ENCODE measurements at regions not wholly inside any gene's neighbourhood (a gene's known extent, or its start where the extent isn't known, plus 50 kb on each side); places are given as distances from the start of the nearest gene placed in this dataset.
"Not testable (repeated sequence)": the region's sequence is repeated elsewhere in the genome, so short reads cannot be mapped to it uniquely, and the experiment has no call there.

DNA sequence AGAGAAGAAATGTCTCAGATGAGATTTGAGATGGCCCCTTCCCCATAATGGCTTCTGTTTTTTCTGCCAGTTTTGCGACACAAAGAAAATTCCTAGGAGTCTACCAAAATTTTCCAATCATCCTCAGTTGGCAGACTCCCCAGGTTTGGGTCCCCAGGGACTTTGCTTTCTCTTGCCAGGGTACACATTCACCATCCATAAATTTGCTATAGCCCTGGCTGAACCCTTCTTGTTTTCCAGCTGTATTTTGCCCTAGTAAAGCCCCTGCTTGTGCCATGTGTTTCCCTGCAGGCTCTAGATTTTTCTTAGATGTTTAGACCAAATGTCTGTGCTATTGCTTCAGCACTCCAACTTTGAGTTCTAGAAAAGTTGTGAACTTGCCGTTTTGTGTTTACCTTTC lies 283.2 kb downstream of the ANXA1 start:
- Histone ChIP-seq H3K9me3 (no peaks in the 10 kb centered on the region), H3K27ac (no peak overlapping the region), H3K4me1 (no peaks in the 10 kb centered on the region), H3K36me3 (no peaks in the 10 kb centered on the region), H3K4me3 (no peak overlapping the region), H3K27me3 (no peaks in the 10 kb centered on the region)
- intact Hi-C loops (cut with DNase I) = no loop called here
- no peak for DNase-seq
- no peak for TF ChIP-seq CTCF (IDR thresholded peaks at IDR 0.05)
- no peak for ATAC-seq

DNA sequence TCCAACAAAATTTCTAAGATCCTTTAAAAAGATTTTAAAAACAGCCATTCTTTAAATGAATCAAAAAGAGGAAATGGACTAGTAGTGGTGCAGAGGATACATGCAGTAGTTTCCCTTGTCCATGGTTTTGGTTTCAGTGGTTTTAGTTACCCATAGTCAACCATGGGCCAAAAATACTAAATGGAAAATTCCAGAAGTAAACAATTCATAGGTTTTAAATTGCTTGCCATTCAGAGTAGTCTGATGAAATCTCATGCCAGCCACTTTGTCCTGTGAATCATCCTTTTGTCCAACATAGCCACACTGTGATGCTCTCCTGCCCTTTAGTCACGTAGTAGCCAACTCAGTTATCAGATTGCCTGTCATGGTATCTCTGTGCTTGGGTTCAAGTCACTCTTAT lies 286.1 kb downstream of the ANXA1 start:
- H3K4me1 ChIP-seq = no peaks in the 10 kb centered on the region
- no peaks in the 10 kb centered on the region for H3K36me3 ChIP-seq
- ATAC-seq (no peak), DNase-seq (no peak)
- no peak for TF ChIP-seq CTCF (IDR thresholded peaks at IDR 0.05)
- no peak overlapping the region for H3K27ac ChIP-seq
- H3K9me3 ChIP-seq = no peaks in the 10 kb centered on the region
- H3K4me3 ChIP-seq = no peak overlapping the region
- intact Hi-C loops (cut with DNase I) = no loop called here
- H3K27me3 ChIP-seq = no peaks in the 10 kb centered on the region

GRCh38 chr9:73439839-73440238 lies 288.2 kb downstream of the ANXA1 start:
- H3K4me1 ChIP-seq; H3K36me3 ChIP-seq; H3K27me3 ChIP-seq; H3K9me3 ChIP-seq; H3K4me3 ChIP-seq; ATAC-seq; intact Hi-C loops (cut with DNase I); DNase-seq; H3K27ac ChIP-seq: not testable (repeated sequence)

GRCh38 chr9:73441223-73441622 lies 289.6 kb downstream of the ANXA1 start:
- Histone ChIP-seq H3K4me3 (no peak overlapping the region), H3K9me3 (no peaks in the 10 kb centered on the region), H3K36me3 (no peaks in the 10 kb centered on the region), H3K27me3 (no peaks in the 10 kb centered on the region), H3K4me1 (no peaks in the 10 kb centered on the region), H3K27ac (no peak overlapping the region)
- intact Hi-C loops (cut with DNase I) = no loop called here
- no peak for DNase-seq
- no peak for TF ChIP-seq CTCF (IDR thresholded peaks at IDR 0.05)
- no peak for ATAC-seq

- Histone ChIP-seq H3K27ac (no peak overlapping the region), H3K4me1 (no peaks in the 10 kb centered on the region), H3K27me3 (no peaks in the 10 kb centered on the region), H3K4me3 (no peak overlapping the region), H3K9me3 (no peaks in the 10 kb centered on the region), H3K36me3 (no peaks in the 10 kb centered on the region)
- no peak for TF ChIP-seq CTCF (IDR thresholded peaks at IDR 0.05)
- ATAC-seq (no peak), DNase-seq (no peak)
- intact Hi-C loops (cut with DNase I) = no loop called here
Observed at GRCh38 chr9:73441890-73442818, 290.5 kb downstream of the ANXA1 start.

DNA sequence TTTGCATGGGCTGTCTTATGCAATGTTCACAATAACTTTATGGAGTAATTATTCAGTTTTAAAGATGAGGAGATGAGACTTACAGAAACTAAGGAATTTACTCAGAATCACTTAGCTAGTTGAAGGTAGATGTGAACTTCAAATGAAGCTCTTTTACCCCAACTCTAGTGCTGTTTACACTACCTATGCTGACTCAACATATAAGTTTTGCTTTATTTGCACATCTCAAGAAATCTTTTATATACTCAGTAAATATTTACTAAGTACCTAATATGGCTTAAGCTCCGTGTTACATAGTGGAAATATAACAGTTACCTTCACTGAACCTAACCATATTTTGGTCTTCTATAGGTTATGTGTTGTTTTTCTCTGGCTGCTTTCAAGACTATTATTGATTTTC lies 293.2 kb downstream of the ANXA1 start:
- TF ChIP-seq CTCF (IDR thresholded peaks at IDR 0.05) = no peak
- Histone ChIP-seq H3K27ac (no peak overlapping the region), H3K36me3 (no peaks in the 10 kb centered on the region), H3K4me1 (no peaks in the 10 kb centered on the region), H3K27me3 (no peaks in the 10 kb centered on the region), H3K4me3 (no peak overlapping the region), H3K9me3 (no peaks in the 10 kb centered on the region)
- intact Hi-C loops (cut with DNase I) = no loop called here
- DNase-seq = no peak
- no peak for ATAC-seq

GRCh38 chr9:73445384-73445783 lies 293.7 kb downstream of the ANXA1 start:
- intact Hi-C loops (cut with DNase I); H3K4me3 ChIP-seq; ATAC-seq; H3K27me3 ChIP-seq; H3K4me1 ChIP-seq; H3K36me3 ChIP-seq; H3K27ac ChIP-seq; DNase-seq; H3K9me3 ChIP-seq: not testable (repeated sequence)

Measured in left lung (tissue), 4 donors.